ENCODE measurements at regions not wholly inside any gene's neighbourhood (a gene's known extent, or its start where the extent isn't known, plus 50 kb on each side); places are given as distances from the start of the nearest gene placed in this dataset.

GRCh38 chr14:75375983-75376382 lies 51.8 kb upstream of the JDP2 start:
- 66% methylated on average over 3 of the region's 3 CpGs for WGBS (ENCODE audit: low lambda C conversion rate)
- DNase-seq: no peak
- Histone ChIP-seq H3K36me3 (replicated peaks in 1 of 2; ENCODE audit: control insufficient read depth in 1 of 2, insufficient read depth in 2 of 2, low read length in 1 of 2) (no peaks in the 10 kb centered on the region), H3K4me3 (ENCODE audit: low read depth in 2 of 2, low read length in 1 of 2) (no peak overlapping the region), H2AFZ (ENCODE audit: low read depth) (no peak overlapping the region), H3K9me3 (0 out of 2 replicates have a peak, but pooled peaks cover 3% of the 10 kb centered on the region), H3K9me2 (no peaks in the 10 kb centered on the region), H3K27me3 (ENCODE audit: insufficient read depth) (peaks cover 14% of the 10 kb centered on the region; the same call in 1 of the 2 replicates), H3K4me2 (no peak overlapping the region), H3K4me1 (ENCODE audit: control insufficient read depth in 1 of 2, insufficient read depth in 2 of 2, low read depth in 1 of 2, low read length in 1 of 2) (no peaks in the 10 kb centered on the region), H3F3A (replicated peaks; ENCODE audit: insufficient read depth) (no peaks in the 10 kb centered on the region), H3K79me2 (ENCODE audit: insufficient read depth) (no peaks in the 10 kb centered on the region), H4K20me1 (ENCODE audit: insufficient read depth) (no peaks in the 10 kb centered on the region), H3K9ac (no peak overlapping the region), H3K27ac (ENCODE audit: low read depth in 2 of 2, low read length in 1 of 2) (no peak overlapping the region)
- TF ChIP-seq PBX3 (IDR thresholded peaks at IDR 0.05) (no peak), RAD21 (IDR thresholded peaks at IDR 0.05; ENCODE audit: low read length) (no peak), GATA2 (CRISPR knock-in tag; IDR thresholded peaks at IDR 0.05) (no peak), SIN3A (IDR thresholded peaks at IDR 0.05; ENCODE audit: borderline replicate concordance, low read depth, low read length) (no peak), MEF2A (IDR thresholded peaks at IDR 0.05; ENCODE audit: borderline replicate concordance, low read depth) (no peak), ELF1 (IDR thresholded peaks at IDR 0.05) (no peak), NFIC (IDR thresholded peaks at IDR 0.05; ENCODE audit: borderline replicate concordance) (no peak), USF1 (IDR thresholded peaks at IDR 0.05; ENCODE audit: borderline replicate concordance, low read depth) (no peak)
- POLR2A ChIA-PET: no interaction called here
- CTCF ChIA-PET: no interaction called here

Measured in SK-N-SH (cell line).